ENCODE measurements at regions not wholly inside any gene's neighbourhood (a gene's known extent, or its start where the extent isn't known, plus 50 kb on each side); places are given as distances from the start of the nearest gene placed in this dataset.

DNA sequence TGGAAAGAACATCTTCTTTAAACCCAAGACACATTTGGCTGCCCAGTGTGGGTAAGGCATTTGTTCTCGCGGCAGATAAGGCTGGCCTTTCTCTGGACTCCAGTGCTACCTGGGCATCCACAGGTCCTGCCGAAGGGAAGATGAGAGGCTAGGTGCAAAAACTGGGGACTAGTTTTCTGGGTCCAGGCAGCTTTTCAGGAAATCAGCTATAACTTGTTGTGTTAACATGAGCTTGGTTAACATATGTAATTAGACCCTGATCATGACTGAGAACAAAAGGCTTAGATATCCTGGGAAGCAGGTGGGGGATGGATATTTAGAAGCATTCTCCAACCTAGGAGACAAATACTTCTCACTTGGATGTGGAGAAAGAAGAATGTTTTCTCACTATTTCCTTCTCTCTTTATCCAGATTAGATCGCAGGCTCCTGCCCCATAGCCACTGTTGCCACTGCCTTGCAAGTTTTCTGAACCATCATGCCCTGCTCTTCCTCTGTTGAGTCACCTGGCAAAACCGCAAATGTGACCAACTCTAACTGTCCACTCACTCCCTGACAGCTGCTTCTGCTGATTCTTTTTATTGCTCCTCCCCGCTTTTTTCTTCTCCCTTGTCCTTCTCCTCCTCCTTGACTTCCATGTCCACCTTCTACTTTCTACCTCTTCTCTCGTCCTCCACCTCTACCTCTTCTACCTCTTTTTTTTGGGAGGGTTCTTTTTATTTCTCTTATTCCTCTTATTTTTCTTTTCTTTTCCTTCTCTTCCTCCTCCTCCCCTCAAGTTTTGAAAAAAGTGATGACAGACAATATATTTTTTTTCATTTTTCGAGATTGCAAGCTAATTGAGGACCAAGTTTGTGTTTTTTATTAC lies 258.1 kb downstream of the UTRN start:
- TF ChIP-seq EZH2 (IDR thresholded peaks at IDR 0.05; ENCODE audit: low read length, unreplicated experiment): no peak
- TF ChIP-seq, protein P1, sequence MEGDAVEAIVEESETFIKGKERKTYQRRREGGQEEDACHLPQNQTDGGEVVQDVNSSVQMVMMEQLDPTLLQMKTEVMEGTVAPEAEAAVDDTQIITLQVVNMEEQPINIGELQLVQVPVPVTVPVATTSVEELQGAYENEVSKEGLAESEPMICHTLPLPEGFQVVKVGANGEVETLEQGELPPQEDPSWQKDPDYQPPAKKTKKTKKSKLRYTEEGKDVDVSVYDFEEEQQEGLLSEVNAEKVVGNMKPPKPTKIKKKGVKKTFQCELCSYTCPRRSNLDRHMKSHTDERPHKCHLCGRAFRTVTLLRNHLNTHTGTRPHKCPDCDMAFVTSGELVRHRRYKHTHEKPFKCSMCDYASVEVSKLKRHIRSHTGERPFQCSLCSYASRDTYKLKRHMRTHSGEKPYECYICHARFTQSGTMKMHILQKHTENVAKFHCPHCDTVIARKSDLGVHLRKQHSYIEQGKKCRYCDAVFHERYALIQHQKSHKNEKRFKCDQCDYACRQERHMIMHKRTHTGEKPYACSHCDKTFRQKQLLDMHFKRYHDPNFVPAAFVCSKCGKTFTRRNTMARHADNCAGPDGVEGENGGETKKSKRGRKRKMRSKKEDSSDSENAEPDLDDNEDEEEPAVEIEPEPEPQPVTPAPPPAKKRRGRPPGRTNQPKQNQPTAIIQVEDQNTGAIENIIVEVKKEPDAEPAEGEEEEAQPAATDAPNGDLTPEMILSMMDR (conservative IDR thresholded peaks at IDR 0.05; ENCODE audit: low read depth, low read length): no peak

All from PC-3 (cell line).